H1 (cell line): ENCODE measurements at regions not wholly inside any gene's neighbourhood (a gene's known extent, or its start where the extent isn't known, plus 50 kb on each side); places are given as distances from the start of the nearest gene placed in this dataset.

Experiments
- CTCF ChIA-PET: fragments of 300-600 bp; sonication (Branson Sonifier 250); formaldehyde crosslinking; loops from one replicate; lab custom pipeline; 2021; ENCODE audit not compliant: partially characterized antibody; lab: Charles Lee
- POLR2A ChIA-PET: fragments of 300-600 bp; sonication (Branson Sonifier 250); formaldehyde crosslinking; loops from one replicate; lab custom pipeline; 2021; ENCODE audit warnings: inconsistent platforms; ENCODE audit not compliant: partially characterized antibody; lab: Charles Lee
- DNase-seq, 2 experiments: peaks; one replicate each; pipeline versions ENCODE4 v3.0.0 to v3.0.0-alpha.2; 2010 to 2022; ENCODE audit warnings: low spot score in 2 of 2, low read depth in 1 of 2, mixed read lengths in 1 of 2
- FAIRE-seq: peaks from 2 replicates; lab custom pipeline; 2011; peaks lifted over from hg19 to GRCh38; lab: Jason Lieb, UNC
- H2AFZ ChIP-seq: 2 replicates; pipeline ENCODE4 v1.8.1; 2012; ENCODE audit warnings: low read length, inconsistent platforms
- H2AK5ac ChIP-seq: 2 replicates; pipeline ENCODE4 v1.6.1; 2013; ENCODE audit warnings: low read depth, low read length
- H2BK120ac ChIP-seq: replicated peaks from 2 replicates; pipeline ENCODE3; 2013; ENCODE audit warnings: low read depth, low read length, inconsistent platforms
- H2BK12ac ChIP-seq: 2 replicates; pipeline ENCODE4 v1.6.1; 2013; ENCODE audit warnings: low read depth, low read length
- H2BK15ac ChIP-seq: 2 replicates; pipeline ENCODE4 v1.6.1; 2013; ENCODE audit warnings: low read length
- H2BK20ac ChIP-seq: 2 replicates; pipeline ENCODE4 v1.6.1; 2013; ENCODE audit warnings: low read length
- H2BK5ac ChIP-seq: 2 replicates; pipeline ENCODE4 v1.6.1; 2013; ENCODE audit warnings: low read depth, low read length
- H3K14ac ChIP-seq: 2 replicates; pipeline ENCODE4 v1.6.1; 2013; ENCODE audit warnings: inconsistent platforms; ENCODE audit not compliant: insufficient read length
- H3K18ac ChIP-seq: 2 replicates; pipeline ENCODE4 v1.6.1; 2013; ENCODE audit warnings: low read length; ENCODE audit errors: extremely low read depth
- H3K23ac ChIP-seq: 2 replicates; pipeline ENCODE4 v1.6.1; 2013; ENCODE audit warnings: inconsistent platforms; ENCODE audit not compliant: insufficient read length
- H3K23me2 ChIP-seq: 2 replicates; pipeline ENCODE4 v1.6.1; 2013; ENCODE audit warnings: low read depth, low read length
- H3K27ac ChIP-seq: 2 replicates; pipeline ENCODE4 v1.6.1; 2011; ENCODE audit warnings: low read depth, low read length, inconsistent platforms
- H3K27me3 ChIP-seq, 4 experiments: replicated peaks in 1 of 4; 1 replicate in 1 of 4; 2 replicates in 3 of 4; pipeline versions ENCODE4 v1.6.1 to v1.8.1; 2011 to 2013; ENCODE audit warnings: low read length in 3 of 4, mild to moderate bottlenecking in 3 of 4, inconsistent platforms in 2 of 4, mixed read lengths in 2 of 4, moderate library complexity in 1 of 4; ENCODE audit not compliant: control insufficient read depth in 3 of 4, insufficient read depth in 3 of 4; ENCODE audit errors: extremely low read depth in 1 of 4
- H3K36me3 ChIP-seq, 4 experiments: 2 replicates each; pipeline versions ENCODE4 v1.6.1 to v1.8.1; 2011 to 2013; ENCODE audit warnings: mild to moderate bottlenecking in 4 of 4, low read length in 3 of 4, moderate library complexity in 2 of 4, control low read depth in 1 of 4, inconsistent platforms in 1 of 4; ENCODE audit not compliant: insufficient read depth in 4 of 4, control insufficient read depth in 2 of 4
- H3K4ac ChIP-seq: replicated peaks from 2 replicates; pipeline ENCODE3; 2013; ENCODE audit warnings: low read length, low read depth, mixed read lengths, inconsistent platforms; ENCODE audit not compliant: insufficient read length
- H3K4me1 ChIP-seq, 4 experiments: replicated peaks in 1 of 4; 1 replicate in 1 of 4; 2 replicates in 3 of 4; pipeline versions ENCODE4 v1.6.1 to v1.8.1; 2011 to 2013; ENCODE audit warnings: low read length in 3 of 4, inconsistent platforms in 2 of 4, mixed read lengths in 1 of 4; ENCODE audit not compliant: insufficient read depth in 4 of 4, control insufficient read depth in 3 of 4
- H3K4me2 ChIP-seq, 2 experiments: 2 replicates each; pipeline versions ENCODE4 v1.6.1 to v1.8.1; 2011 to 2013; ENCODE audit warnings: low read depth in 2 of 2, low read length in 2 of 2, control low read depth in 1 of 2, inconsistent platforms in 1 of 2, mild to moderate bottlenecking in 1 of 2; ENCODE audit not compliant: insufficient read depth in 1 of 2
- H3K4me3 ChIP-seq, 4 experiments: fragments of 200-600, 300-600 bp in 1 of 4; sonication (generic), shearing (Covaris generic), sonication (Bioruptor Twin) in 1 of 4; 2 replicates each; pipeline versions ENCODE4 v1.5.1 to v1.8.1; 2011 to 2016; ENCODE audit warnings: low read length in 4 of 4, low read depth in 3 of 4, control low read depth in 2 of 4, inconsistent platforms in 2 of 4, mild to moderate bottlenecking in 2 of 4, mixed read lengths in 1 of 4, moderate library complexity in 1 of 4; ENCODE audit not compliant: insufficient read depth in 2 of 4; ENCODE audit errors: extremely low read depth in 1 of 4
- H3K56ac ChIP-seq: replicated peaks from 2 replicates; pipeline ENCODE3; 2013; ENCODE audit warnings: low read depth, mild to moderate bottlenecking, mixed read lengths, low read length, inconsistent platforms; ENCODE audit not compliant: insufficient read length
- H3K79me1 ChIP-seq: 2 replicates; pipeline ENCODE4 v1.6.1; 2013; ENCODE audit warnings: low read depth, low read length, control low read depth
- H3K79me2 ChIP-seq, 2 experiments: 2 replicates each; pipeline versions ENCODE4 v1.6.1 to v1.8.1; 2012 to 2013; ENCODE audit warnings: low read length in 2 of 2, mild to moderate bottlenecking in 2 of 2, inconsistent platforms in 1 of 2; ENCODE audit not compliant: insufficient read depth in 2 of 2, control insufficient read depth in 1 of 2
- H3K9ac ChIP-seq, 4 experiments: replicated peaks in 1 of 4; 1 replicate in 1 of 4; 2 replicates in 3 of 4; pipeline versions ENCODE4 v1.6.1 to v1.8.1; 2011 to 2013; ENCODE audit warnings: low read depth in 3 of 4, low read length in 3 of 4, control low read depth in 2 of 4, mild to moderate bottlenecking in 2 of 4, moderate library complexity in 2 of 4, inconsistent platforms in 1 of 4; ENCODE audit errors: extremely low read depth in 1 of 4
- H3K9me3 ChIP-seq, 2 experiments: 2 replicates each; pipeline versions ENCODE4 v1.6.1 to v1.8.1; 2012 to 2013; ENCODE audit warnings: mild to moderate bottlenecking in 2 of 2, moderate library complexity in 2 of 2, control low read depth in 1 of 2, inconsistent platforms in 1 of 2, low read depth in 1 of 2, low read length in 1 of 2, mixed read lengths in 1 of 2; ENCODE audit not compliant: insufficient read depth in 2 of 2
- H4K20me1 ChIP-seq, 2 experiments: replicated peaks in 1 of 2; 2 replicates each; pipeline versions ENCODE3 to v1.8.1; 2011 to 2013; ENCODE audit warnings: inconsistent platforms in 2 of 2, low read length in 2 of 2, mild to moderate bottlenecking in 1 of 2; ENCODE audit not compliant: insufficient read depth in 2 of 2, control insufficient read depth in 1 of 2
- H4K5ac ChIP-seq: 2 replicates; pipeline ENCODE4 v1.6.1; 2013; ENCODE audit warnings: low read length, low read depth, mixed read lengths, inconsistent platforms; ENCODE audit not compliant: insufficient read length
- H4K8ac ChIP-seq: 2 replicates; pipeline ENCODE4 v1.8.0; 2013; ENCODE audit warnings: mild to moderate bottlenecking, moderate library complexity, low read length, inconsistent platforms; ENCODE audit not compliant: insufficient read depth; ENCODE audit errors: extremely low read depth
- H4K91ac ChIP-seq: replicated peaks from 2 replicates; pipeline ENCODE3; 2013; ENCODE audit warnings: low read length, mixed read lengths, inconsistent platforms; ENCODE audit not compliant: insufficient read length
- JUND ChIP-seq: IDR thresholded peaks from 2 replicates; pipeline ENCODE4 v1.6.1; 2011; ENCODE audit warnings: mild to moderate bottlenecking, improper control_type of control experiment, low read length
- PHF8 ChIP-seq: fragments of 200-600 bp; sonication (generic); conservative IDR thresholded peaks from 2 replicates; pipeline ENCODE4 v1.7.1; 2012; ENCODE audit warnings: low read depth, mild to moderate bottlenecking, inconsistent platforms, low read length, moderate library complexity
- RFX5 ChIP-seq: IDR thresholded peaks from 2 replicates; pipeline ENCODE4 v1.6.1; 2011; ENCODE audit warnings: low read depth, low read length, improper control_type of control experiment, borderline replicate concordance
- WGBS, 2 experiments: shearing (Covaris generic) in 1 of 2; methylation state at CpG; one replicate each; pipeline versions ENCODE4 v1.1.6 to v1.1.7; 2013 to 2015; ENCODE audit warnings: low lambda C conversion rate in 2 of 2, mixed read lengths in 2 of 2, inconsistent platforms in 1 of 2, low coverage in 1 of 2, missing lambda C conversion rate in 1 of 2; ENCODE audit not compliant: insufficient replicate concordance in 2 of 2, insufficient coverage in 1 of 2, insufficient read length in 1 of 2; ENCODE audit errors: extremely low coverage in 1 of 2, missing lambda C conversion rate in 1 of 2; 5-methylcytosine and 5-hydroxymethylcytosine counted together

DNA sequence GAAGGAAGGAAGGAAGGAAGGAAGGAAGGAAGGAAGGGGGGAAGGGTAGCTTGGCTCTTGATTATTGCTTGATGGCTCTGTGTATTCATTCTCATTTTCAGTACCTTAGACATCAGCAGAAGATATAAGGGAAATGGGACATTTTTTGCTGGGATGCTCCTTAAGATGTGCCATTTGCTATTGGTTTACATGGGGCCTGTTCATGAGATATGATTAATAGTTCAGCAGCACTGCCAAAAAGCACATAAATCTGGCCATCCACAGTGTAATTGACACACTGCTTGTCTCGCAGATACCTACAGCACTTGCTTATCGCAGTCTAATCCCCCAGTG lies 137.5 kb upstream of the JARID2 start:
- no peak overlapping the region for H3K14ac ChIP-seq
- CTCF ChIA-PET, result interaction anchor here (2.0 kb wide), 1 partner anchor 9 kb away, joined by 4 read pairs; no protein-coding TSS in a partner anchor
- WGBS, 2 experiments, result 91% methylated on average over 2 of the region's 2 CpGs; no CpG with 5 or more reads in 1 of the 2 experiments
- TF ChIP-seq PHF8 (no peak), JUND (no peak), RFX5 (no peak)

More for the DNA sequence above, 137.5 kb upstream of the JARID2 start:
- H3K27ac ChIP-seq, result no peak overlapping the region
- no peaks in the 10 kb centered on the region for H3K79me1 ChIP-seq
- H3K23me2 ChIP-seq, result no peaks in the 10 kb centered on the region
- no peak overlapping the region for H3K4me2 ChIP-seq
- H4K20me1 ChIP-seq, result no peaks in the 10 kb centered on the region
- no peak overlapping the region for H2AK5ac ChIP-seq
- no peak overlapping the region for H2BK120ac ChIP-seq
- H3K18ac ChIP-seq, result no peak overlapping the region
- no peak overlapping the region for H2BK5ac ChIP-seq
- H2BK12ac ChIP-seq, result 0 out of 2 replicates have a peak overlapping the region, but pooled peaks have one; percentile 32
- peak overlapping the region; percentile 16; the same call in 1 of the 2 replicates for H2BK20ac ChIP-seq
- DNase-seq (no peak), FAIRE-seq (no peak)
- no peak overlapping the region for H3K4me3 ChIP-seq
- H3K36me3 ChIP-seq, result no peaks in the 10 kb centered on the region
- H2BK15ac ChIP-seq, result peak overlapping the region; percentile 19; the same call in 1 of the 2 replicates
- no peak overlapping the region for H4K8ac ChIP-seq
- no peak overlapping the region for H3K56ac ChIP-seq
- H3K27me3 ChIP-seq, result no peaks in the 10 kb centered on the region
- no peak overlapping the region for H3K9ac ChIP-seq
- POLR2A ChIA-PET, result no interaction called here
- H4K91ac ChIP-seq, result no peak overlapping the region
- H3K23ac ChIP-seq, result no peak overlapping the region
- no peak overlapping the region for H2AFZ ChIP-seq
- 0 out of 4 replicates have a peak, but pooled peaks cover 0 to 2% of the 10 kb centered on the region in 2 experiments for H3K9me3 ChIP-seq
- no peaks in the 10 kb centered on the region for H3K79me2 ChIP-seq
- H3K4me1 ChIP-seq, result peaks cover 0 to 3% (median 0%) of the 10 kb centered on the region in 4 experiments; a peak in 1 of 7 replicates
- H3K4ac ChIP-seq, result no peak overlapping the region
- H4K5ac ChIP-seq, result no peak overlapping the region
